Liver (tissue), 8 donors: ENCODE measurements at regions not wholly inside any gene's neighbourhood (a gene's known extent, or its start where the extent isn't known, plus 50 kb on each side); places are given as distances from the start of the nearest gene placed in this dataset.

Experiments used
- DNase-seq: peaks from one replicate; pipeline ENCODE4 v3.0.0-alpha.2; 2017; ENCODE audit warnings: low spot score
- H3K27ac ChIP-seq, 2 donors: one replicate each; pipeline ENCODE4 v1.7.0; 2013; ENCODE audit warnings: inconsistent platforms in 2 of 2, low read length in 2 of 2, control low read depth in 1 of 2, low read depth in 1 of 2, mild to moderate bottlenecking in 1 of 2
- H3K27me3 ChIP-seq, 4 donors: one replicate each; pipeline versions ENCODE4 v1.6.1 to v1.7.0; 2013; ENCODE audit warnings: low read length in 3 of 4, inconsistent platforms in 1 of 4, mild to moderate bottlenecking in 1 of 4, moderate library complexity in 1 of 4; ENCODE audit not compliant: control insufficient read depth in 4 of 4, insufficient read depth in 4 of 4
- H3K36me3 ChIP-seq, 4 donors: one replicate each; pipeline versions ENCODE4 v1.6.1 to v1.7.0; 2013; ENCODE audit warnings: low read length in 3 of 4, mild to moderate bottlenecking in 3 of 4, low read depth in 1 of 4, moderate library complexity in 1 of 4; ENCODE audit not compliant: control insufficient read depth in 4 of 4, insufficient read depth in 3 of 4
- H3K4me1 ChIP-seq, 4 donors: one replicate each; pipeline versions ENCODE4 v1.6.1 to v1.7.0; 2013; ENCODE audit warnings: low read length in 3 of 4, mild to moderate bottlenecking in 3 of 4, moderate library complexity in 1 of 4; ENCODE audit not compliant: control insufficient read depth in 4 of 4, insufficient read depth in 4 of 4
- H3K4me3 ChIP-seq, 3 donors: one replicate each; pipeline versions ENCODE4 v1.6.1 to v1.7.0; 2013; ENCODE audit warnings: low read length in 3 of 3, control low read depth in 1 of 3, low read depth in 1 of 3, mild to moderate bottlenecking in 1 of 3
- H3K9ac ChIP-seq, 2 donors: one replicate each; pipeline ENCODE4 v1.7.0; 2013; ENCODE audit warnings: low read length in 2 of 2, mild to moderate bottlenecking in 2 of 2, moderate library complexity in 2 of 2, control low read depth in 1 of 2, low read depth in 1 of 2
- H3K9me3 ChIP-seq, 4 donors: one replicate each; pipeline versions ENCODE4 v1.6.1 to v1.7.0; 2013; ENCODE audit warnings: low read length in 3 of 4; ENCODE audit not compliant: control insufficient read depth in 4 of 4
- ATF3 ChIP-seq: IDR thresholded peaks from 2 replicates; pipeline ENCODE4 v1.6.1; 2016; ENCODE audit warnings: antibody characterized with exemption
- CTCF ChIP-seq: fragments of 150-350 bp; IDR thresholded peaks from 2 replicates; pipeline ENCODE4 v1.5.1; 2017; ENCODE audit warnings: improper control_type of control experiment, low read depth, low read length; ENCODE audit not compliant: missing input control
- EGR1 ChIP-seq, 2 donors: IDR thresholded peaks; 2 replicates each; pipeline ENCODE4 v1.6.1; 2016 to 2018; ENCODE audit warnings: antibody characterized with exemption in 2 of 2, low read depth in 2 of 2
- FOXA1 ChIP-seq: IDR thresholded peaks from 2 replicates; pipeline ENCODE4 v1.6.1; 2016; ENCODE audit warnings: antibody characterized with exemption
- FOXA2 ChIP-seq: IDR thresholded peaks from 2 replicates; pipeline ENCODE4 v1.6.1; 2016; ENCODE audit warnings: antibody characterized with exemption
- GABPA ChIP-seq, 2 donors: IDR thresholded peaks in 1 of 2; conservative IDR thresholded peaks in 1 of 2; 2 replicates each; pipeline ENCODE4 v1.6.1; 2016; ENCODE audit warnings: antibody characterized with exemption in 2 of 2, mild to moderate bottlenecking in 1 of 2, moderate library complexity in 1 of 2
- HNF4A ChIP-seq, 2 donors: conservative IDR thresholded peaks; 2 replicates each; pipeline ENCODE4 v1.6.1; 2016; ENCODE audit warnings: antibody characterized with exemption in 2 of 2, mild to moderate bottlenecking in 2 of 2
- HNF4G ChIP-seq: IDR thresholded peaks from 2 replicates; pipeline ENCODE4 v1.6.1; 2016; ENCODE audit warnings: antibody characterized with exemption
- JUND ChIP-seq, 2 donors: IDR thresholded peaks; 2 replicates each; pipeline ENCODE4 v1.6.1; 2016; ENCODE audit warnings: antibody characterized with exemption in 2 of 2
- NR2F2 ChIP-seq: IDR thresholded peaks from 2 replicates; pipeline ENCODE4 v1.6.1; 2016; ENCODE audit warnings: antibody characterized with exemption
- RAD21 ChIP-seq, 2 donors: IDR thresholded peaks; 2 replicates each; pipeline ENCODE4 v1.6.1; 2016; ENCODE audit warnings: antibody characterized with exemption in 2 of 2, mild to moderate bottlenecking in 2 of 2
- RXRA ChIP-seq, 2 donors: IDR thresholded peaks; 2 replicates each; pipeline ENCODE4 v1.6.1; 2017 to 2018; ENCODE audit warnings: antibody characterized with exemption in 2 of 2, mild to moderate bottlenecking in 1 of 2
- SP1 ChIP-seq: IDR thresholded peaks from 2 replicates; pipeline ENCODE4 v1.6.1; 2018; ENCODE audit warnings: antibody characterized with exemption, mild to moderate bottlenecking
- TAF1 ChIP-seq: conservative IDR thresholded peaks from 2 replicates; pipeline ENCODE4 v1.6.1; 2016; ENCODE audit warnings: antibody characterized with exemption, mild to moderate bottlenecking
- YY1 ChIP-seq: IDR thresholded peaks from 2 replicates; pipeline ENCODE4 v1.6.1; 2016; ENCODE audit warnings: antibody characterized with exemption, mild to moderate bottlenecking
- ZBTB33 ChIP-seq: IDR thresholded peaks from 2 replicates; pipeline ENCODE4 v1.6.1; 2016; ENCODE audit warnings: antibody characterized with exemption
- WGBS: extraction: QIAGEN DNeasy Blood & Tissue Kit; methylation state at CpG from one replicate; pipeline ENCODE4 v1.1.7; 2013; 5-methylcytosine and 5-hydroxymethylcytosine counted together
- TF ChIP-seq, protein P1 (sequence below): IDR thresholded peaks from 2 replicates; pipeline ENCODE4 v1.6.1; 2016; ENCODE audit warnings: antibody characterized with exemption, mild to moderate bottlenecking
- TF ChIP-seq, protein P2 (sequence below): IDR thresholded peaks from 2 replicates; pipeline ENCODE4 v1.6.1; 2016; ENCODE audit warnings: antibody characterized with exemption
- donor health status: healthy.
- donor health status: healthy.
- donor health status: healthy.
- donor health status: healthy.
- donor health status: healthy.

DNA sequence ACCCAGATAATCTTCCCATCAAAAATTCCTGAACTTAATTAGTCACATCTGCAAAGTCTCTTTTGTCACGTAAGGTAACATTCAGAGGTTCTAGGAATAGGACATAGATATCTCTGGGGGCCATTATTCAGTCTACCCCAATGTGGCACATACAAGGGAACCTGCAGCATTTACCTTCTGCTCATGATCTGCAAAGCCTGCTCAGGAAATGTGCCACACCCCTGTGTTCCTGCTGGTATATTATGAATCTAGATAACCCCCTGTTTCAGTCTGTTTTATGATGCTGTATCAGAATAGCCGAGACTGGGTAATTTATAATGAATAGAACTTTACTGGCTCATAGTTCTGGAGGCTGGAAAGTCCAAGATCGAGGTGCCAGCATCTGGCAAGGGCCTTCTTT is 103.5 kb downstream of the ARL4C start:
- Histone ChIP-seq H3K4me1 (no peaks in the 10 kb centered on the region), H3K9ac (no peak overlapping the region), H3K4me3 (no peak overlapping the region), H3K9me3 (no peaks in the 10 kb centered on the region), H3K36me3 (no peaks in the 10 kb centered on the region), H3K27ac (no peak overlapping the region), H3K27me3 (no peaks in the 10 kb centered on the region)
- TF ChIP-seq FOXA2 (no peak), HNF4G (no peak), GABPA (IDR thresholded peaks at IDR 0.05 in 1 of 2, conservative IDR thresholded peaks at IDR 0.05 in 1 of 2) (no peak), ZBTB33 (no peak), TAF1 (no peak), FOXA1 (no peak), RAD21 (IDR thresholded peaks at IDR 0.05) (no peak), RXRA (IDR thresholded peaks at IDR 0.05) (no peak), ATF3 (no peak), EGR1 (IDR thresholded peaks at IDR 0.05; ENCODE audit: low read depth in 2 of 2) (no peak), HNF4A (conservative IDR thresholded peaks at IDR 0.05) (no peak), JUND (IDR thresholded peaks at IDR 0.05) (no peak), YY1 (no peak), NR2F2 (no peak), SP1 (no peak), CTCF (no peak)
- TF ChIP-seq, protein P1, sequence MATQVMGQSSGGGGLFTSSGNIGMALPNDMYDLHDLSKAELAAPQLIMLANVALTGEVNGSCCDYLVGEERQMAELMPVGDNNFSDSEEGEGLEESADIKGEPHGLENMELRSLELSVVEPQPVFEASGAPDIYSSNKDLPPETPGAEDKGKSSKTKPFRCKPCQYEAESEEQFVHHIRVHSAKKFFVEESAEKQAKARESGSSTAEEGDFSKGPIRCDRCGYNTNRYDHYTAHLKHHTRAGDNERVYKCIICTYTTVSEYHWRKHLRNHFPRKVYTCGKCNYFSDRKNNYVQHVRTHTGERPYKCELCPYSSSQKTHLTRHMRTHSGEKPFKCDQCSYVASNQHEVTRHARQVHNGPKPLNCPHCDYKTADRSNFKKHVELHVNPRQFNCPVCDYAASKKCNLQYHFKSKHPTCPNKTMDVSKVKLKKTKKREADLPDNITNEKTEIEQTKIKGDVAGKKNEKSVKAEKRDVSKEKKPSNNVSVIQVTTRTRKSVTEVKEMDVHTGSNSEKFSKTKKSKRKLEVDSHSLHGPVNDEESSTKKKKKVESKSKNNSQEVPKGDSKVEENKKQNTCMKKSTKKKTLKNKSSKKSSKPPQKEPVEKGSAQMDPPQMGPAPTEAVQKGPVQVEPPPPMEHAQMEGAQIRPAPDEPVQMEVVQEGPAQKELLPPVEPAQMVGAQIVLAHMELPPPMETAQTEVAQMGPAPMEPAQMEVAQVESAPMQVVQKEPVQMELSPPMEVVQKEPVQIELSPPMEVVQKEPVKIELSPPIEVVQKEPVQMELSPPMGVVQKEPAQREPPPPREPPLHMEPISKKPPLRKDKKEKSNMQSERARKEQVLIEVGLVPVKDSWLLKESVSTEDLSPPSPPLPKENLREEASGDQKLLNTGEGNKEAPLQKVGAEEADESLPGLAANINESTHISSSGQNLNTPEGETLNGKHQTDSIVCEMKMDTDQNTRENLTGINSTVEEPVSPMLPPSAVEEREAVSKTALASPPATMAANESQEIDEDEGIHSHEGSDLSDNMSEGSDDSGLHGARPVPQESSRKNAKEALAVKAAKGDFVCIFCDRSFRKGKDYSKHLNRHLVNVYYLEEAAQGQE = no peak
- TF ChIP-seq, protein P2, sequence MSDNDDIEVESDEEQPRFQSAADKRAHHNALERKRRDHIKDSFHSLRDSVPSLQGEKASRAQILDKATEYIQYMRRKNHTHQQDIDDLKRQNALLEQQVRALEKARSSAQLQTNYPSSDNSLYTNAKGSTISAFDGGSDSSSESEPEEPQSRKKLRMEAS = no peak
- DNase-seq = no peak
- WGBS = 90% methylated on average over 3 of the region's 3 CpGs
